ENCODE measurements at regions not wholly inside any gene's neighbourhood (a gene's known extent, or its start where the extent isn't known, plus 50 kb on each side); places are given as distances from the start of the nearest gene placed in this dataset.
"Not testable (repeated sequence)": the region's sequence is repeated elsewhere in the genome, so short reads cannot be mapped to it uniquely, and the experiment has no call there.

DNA sequence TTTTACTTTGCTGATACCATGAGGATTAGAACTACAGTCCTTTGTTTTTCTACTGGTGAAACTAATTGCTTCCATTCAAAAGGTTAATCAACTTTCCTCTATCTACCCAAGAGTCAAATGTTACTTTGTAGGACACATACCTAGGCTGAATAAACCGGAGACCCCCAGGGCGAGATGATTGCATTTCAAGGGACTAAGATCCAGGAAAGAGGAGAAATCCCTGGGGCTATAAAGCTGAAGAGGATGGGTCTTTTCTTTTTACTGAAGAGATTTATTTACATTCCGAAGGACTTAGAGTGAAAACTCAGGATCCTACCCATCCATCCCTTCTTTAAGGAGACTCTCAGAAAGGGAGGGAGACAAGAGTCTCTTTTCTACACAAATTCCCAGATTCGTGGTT is 331.9 kb downstream of the CDH19 start:
- DNase-seq: no peak

DNA sequence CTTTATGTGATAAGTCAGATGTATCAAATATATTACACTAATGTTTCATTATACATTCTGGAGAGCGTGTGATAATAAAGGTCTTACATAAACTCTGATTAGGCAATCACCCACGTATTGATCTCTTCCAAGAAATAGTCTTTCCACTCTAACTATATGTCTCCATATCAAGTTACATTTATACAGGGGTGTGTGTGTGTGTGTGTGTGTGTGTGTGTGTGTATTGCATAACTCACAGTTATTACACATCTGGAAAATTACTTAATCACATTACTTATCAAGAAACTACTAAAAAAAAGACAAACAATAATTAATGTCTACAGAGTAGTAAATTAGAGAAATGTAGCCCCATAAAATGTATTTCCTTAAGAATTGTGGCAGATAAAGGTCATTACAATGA is 339.8 kb downstream of the CDH19 start:
- DNase-seq: no peak

DNA sequence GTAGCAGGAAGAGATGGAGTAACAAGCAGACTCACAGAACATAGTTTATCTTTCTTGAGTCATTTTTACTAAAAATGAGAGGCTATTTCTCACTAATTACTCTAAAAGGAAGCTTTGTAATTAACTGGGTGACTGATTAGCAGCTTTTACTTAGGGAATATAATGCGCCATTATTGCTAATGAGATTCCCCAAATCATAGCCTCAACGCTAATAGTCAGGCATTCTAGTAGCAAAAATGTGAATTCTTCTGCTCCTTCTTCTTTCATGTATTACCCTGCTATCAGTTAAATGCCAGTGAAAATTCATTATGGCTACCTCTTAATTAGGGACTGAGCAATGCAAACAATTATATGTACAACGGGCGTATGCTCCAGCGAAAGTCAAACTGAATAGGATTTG is 349.8 kb downstream of the CDH19 start:
- no peak for DNase-seq

DNA sequence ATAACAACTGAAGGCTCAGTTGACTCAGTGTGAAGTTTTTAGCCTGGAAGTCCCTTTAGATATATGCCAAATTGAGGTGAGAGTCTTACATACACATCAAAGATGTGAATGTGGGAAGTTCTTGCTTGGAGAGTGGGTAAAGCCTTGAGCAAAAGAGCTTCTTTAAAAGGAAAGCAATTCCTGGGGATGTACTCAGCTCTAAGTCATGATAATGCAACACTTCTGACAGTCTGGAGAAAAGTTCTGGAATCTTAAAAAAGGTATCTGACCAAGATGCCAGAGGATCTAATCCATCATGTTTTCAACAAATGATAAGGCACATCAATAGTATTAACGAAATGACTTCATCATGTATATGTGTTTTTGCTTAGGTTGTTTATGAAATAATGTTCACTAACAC is 351.2 kb downstream of the CDH19 start:
- DNase-seq: peak; percentile 7

GRCh38 chr18:66235206-66235605 is 368.7 kb downstream of the CDH19 start:
- DNase-seq: no peak

DNA sequence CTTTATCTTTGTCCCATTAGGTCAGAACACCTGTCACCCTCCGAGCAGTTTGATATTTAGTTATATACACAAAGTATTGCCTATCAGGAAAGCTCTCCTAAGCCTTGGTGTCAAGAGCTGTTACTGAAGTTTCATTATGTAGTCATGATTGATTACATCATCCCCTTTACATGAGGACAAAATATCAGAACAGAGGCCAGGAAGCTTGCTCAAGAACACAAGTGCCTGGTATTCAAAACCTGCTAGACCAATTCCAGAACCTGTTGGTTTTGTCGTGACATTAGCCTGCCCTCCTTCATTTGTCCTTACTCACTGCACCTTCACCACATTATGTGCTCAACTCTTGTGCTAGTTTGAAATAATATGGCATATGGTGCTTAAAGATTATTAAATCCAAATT is 377.1 kb downstream of the CDH19 start:
- DNase-seq: no peak

DNA sequence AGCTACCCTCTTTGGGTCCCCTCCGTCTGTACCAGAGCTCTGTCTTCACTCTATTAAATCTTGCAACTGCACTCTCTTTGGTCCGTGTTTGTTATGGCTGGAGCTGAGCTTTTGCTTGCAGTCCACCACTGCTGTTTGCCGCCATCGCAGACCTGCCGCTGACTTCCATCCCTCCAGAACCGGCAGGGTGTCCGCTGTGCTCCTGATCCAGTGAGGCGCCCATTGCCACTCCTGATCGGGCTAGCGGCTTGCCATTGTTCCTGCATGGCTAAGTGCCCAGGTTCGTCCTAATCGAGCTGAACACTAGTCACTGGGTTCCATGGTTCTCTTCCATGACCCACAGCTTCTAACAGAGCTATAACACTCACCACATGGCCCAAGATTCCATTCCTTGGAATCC is 380.6 kb downstream of the CDH19 start:
- DNase-seq: not testable (repeated sequence)

GRCh38 chr18:66222174-66222573 is 381.7 kb downstream of the CDH19 start:
- no peak for DNase-seq

DNA sequence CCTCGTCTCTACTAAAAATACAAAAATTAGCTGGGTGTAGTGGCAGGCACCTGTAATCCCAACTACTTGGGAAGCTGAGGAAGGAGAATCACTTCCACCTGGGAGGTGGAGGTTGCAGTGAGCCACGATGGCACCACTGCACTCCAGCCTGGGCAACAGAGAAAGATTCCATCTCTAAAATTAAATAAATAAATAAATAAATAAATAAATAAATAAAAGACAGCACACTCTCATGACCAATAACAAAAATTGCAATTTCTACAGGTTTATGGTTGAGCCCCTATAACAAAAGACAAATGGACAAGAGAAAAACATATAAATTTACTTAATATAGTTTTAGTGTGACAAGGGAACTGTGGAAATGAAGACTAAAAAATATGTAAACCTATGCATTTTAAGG is 384.1 kb downstream of the CDH19 start:
- no peak for DNase-seq

DNA sequence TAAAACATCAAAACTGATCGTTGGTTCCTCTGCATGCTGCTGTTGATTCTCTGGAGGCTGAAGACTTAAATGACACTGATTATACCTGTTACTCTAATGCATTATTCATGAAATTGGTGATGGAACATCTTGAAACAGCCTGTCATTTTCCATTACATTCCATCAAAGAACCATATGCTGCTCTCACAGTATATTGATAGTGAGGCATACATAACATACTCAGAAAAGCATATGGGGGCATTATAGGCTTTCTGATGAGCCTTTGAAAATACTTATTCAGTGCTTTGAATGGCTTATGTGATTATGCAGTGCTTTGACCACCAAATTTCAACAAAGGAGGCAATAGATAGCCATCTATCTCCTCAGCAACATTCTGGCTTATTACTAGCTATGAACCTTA is 392.1 kb downstream of the CDH19 start:
- DNase-seq: no peak

DNA sequence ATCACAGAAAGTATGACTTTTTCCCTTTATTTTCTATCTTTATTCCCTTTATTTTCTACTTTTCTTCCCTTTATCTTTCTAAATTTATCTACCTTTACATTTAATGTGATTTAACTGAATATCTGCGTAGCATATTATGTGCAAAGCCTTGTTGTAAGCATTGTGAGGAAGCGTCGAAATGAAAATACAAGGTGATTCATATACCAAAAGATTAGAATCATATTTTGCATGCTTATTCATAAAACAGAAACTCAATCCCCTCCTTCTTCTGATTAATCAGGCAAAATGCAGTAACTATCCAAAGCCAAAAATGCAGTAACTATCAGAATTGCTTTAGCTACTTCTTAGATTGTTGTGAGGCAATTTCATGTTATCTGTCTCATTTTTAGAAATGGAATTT is 393.0 kb downstream of the CDH19 start:
- DNase-seq: no peak

DNA sequence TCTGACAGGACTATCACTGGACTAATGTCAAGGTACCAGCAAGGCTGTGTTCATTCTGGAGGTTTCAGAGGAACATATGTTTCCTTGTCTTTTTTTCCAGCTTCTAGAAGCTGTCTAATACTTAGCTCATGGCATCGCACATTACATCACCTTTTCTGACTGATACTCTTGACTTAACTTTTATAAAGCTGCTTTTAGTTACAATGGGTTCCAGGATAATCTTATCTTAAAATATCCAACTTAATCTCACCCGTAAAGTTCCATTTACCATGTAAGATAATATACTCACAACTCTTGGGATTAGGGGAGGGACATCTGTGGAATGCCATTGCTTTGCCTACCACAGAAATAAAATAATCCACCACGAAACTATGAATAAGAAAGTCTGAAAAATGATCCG is 394.2 kb downstream of the CDH19 start:
- no peak for DNase-seq

GRCh38 chr18:66196805-66197204 is 407.1 kb downstream of the CDH19 start:
- DNase-seq: no peak

- DNase-seq: no peak
Measured at GRCh38 chr18:66193938-66194337, 410.0 kb downstream of the CDH19 start.

GRCh38 chr18:66193394-66193793 is 410.5 kb downstream of the CDH19 start:
- no peak for DNase-seq

GRCh38 chr18:66168685-66169235 is 417.9 kb downstream of the CDH7 start:
- no peak for DNase-seq

GRCh38 chr18:66167829-66168684 is 417.2 kb downstream of the CDH7 start:
- no peak for DNase-seq

DNA sequence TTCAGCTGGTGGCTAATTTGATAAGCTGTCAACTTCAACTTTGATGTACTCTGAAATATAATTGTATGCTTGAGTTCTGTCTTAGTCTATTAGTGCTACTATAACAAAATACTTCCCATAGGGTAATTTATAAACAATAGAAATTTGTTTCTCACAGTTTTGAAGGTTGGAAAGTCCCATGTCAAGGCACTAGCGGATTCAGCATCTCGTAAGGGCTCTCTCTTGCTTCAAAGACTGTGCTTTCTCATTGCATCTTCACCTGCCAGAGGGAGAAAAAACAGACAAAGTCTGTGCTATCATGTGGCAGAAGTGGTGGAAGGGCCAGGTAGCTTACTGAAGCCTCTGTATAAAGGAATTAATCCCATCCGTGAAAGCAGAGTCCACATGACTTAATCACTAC is 409.2 kb downstream of the CDH7 start:
- DNase-seq: no peak

DNA sequence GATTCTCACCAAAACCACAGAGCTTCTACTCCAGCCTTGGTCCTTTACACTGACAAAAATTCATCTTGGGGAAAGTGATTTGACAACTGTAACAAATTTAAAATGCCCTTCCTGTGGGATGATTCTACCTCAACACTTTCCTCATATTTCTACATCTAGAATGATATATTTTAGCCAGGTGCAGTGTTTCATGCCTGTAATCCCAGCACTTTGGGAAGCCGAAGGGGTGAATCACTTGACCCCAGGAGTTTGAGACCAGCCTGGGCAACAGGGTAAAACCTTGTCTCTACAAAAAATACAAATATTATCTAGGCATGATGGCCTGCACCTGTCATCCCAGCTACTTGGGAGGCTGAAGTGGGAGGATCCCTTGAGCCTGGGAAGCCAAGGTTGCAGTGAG is 408.6 kb downstream of the CDH7 start:
- DNase-seq: no peak

DNA sequence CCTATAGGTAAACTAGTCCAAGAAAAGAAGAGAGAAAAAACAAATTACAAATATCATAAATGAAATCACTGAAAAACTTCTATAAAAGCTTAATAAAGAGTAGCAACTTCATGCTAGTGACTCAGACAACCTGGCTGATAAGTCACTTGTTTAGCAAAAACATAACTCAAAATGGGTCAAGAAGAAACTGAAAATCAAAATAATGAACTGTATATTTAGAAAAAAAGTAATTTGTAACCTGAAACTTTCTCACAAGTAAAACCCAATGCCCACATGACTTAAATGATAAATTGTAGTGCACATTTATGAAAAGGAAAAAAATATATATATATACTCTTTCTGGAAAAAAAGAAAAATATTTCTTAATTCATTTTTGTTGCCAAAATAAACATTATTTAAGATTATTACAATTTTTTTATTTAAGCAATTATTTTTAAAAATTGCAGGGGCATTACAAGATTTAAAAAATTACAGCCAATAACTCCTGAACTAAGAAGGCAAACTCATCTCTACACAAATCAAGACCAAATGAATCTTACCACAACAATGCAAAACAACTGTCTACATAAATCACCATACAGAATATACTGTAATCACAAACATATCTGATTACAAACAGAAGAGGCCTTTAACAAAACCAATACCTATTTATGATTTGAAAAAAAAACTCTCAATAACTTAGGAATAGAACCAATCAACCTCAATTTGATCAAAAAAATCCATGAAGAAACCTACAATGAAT is 406.3 kb downstream of the CDH7 start:
- DNase-seq: no peak

- DNase-seq: no peak
Measured at GRCh38 chr18:66150650-66151049, 399.8 kb downstream of the CDH7 start.

GRCh38 chr18:66143029-66143428 is 392.2 kb downstream of the CDH7 start:
- DNase-seq: no peak

- DNase-seq: no peak
Measured at GRCh38 chr18:66141716-66142115, 390.9 kb downstream of the CDH7 start.

DNA sequence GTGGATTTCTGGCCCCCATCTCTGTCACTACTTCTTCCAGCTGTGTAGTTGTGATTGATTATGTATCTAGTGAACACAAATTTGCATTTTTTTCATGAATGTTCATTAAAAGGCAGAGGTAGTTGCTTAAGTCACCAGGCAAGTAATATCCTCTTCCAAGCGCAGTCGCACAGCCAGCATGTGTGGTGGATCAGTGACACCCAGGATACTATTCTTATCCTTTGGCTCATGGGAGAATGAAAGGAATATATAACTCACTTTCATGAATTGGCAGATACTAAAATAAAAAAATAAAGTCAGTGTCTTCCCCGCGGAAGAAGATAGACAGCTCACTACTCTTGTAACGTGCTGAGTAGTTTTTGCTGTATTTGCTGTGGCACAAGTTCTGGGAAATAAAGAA is 387.8 kb downstream of the CDH7 start:
- no peak for DNase-seq
